HG03558 (cell line): ENCODE measurements at regions not wholly inside any gene's neighbourhood (a gene's known extent, or its start where the extent isn't known, plus 50 kb on each side); places are given as distances from the start of the nearest gene placed in this dataset.

Experiments used
- ATAC-seq: cut with Tn5 transposase; IDR thresholded peaks from one replicate; pipeline ENCODE4 v1.9.1; 2021; ENCODE audit warnings: moderate number of reproducible peaks; ENCODE audit not compliant: unreplicated experiment; ENCODE audit errors: extremely low read depth

DNA sequence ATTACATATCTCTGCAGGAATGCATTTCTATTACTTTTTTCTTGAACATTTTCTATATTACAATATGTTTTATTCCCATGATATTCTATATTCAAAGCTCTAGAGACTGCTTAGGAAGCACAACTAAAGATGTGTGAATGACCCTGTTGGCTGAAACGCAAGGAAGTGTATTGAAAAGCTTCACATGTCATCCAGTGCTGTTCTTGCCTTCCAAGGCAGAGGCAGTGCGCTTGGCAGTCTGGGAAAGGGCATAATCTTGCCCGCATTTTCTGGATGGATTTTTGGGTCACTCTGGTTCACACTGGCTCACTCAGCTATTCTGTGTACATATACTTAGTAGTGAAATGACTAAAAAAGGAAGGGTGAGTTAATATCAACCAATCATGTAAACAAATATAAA lies 262.4 kb downstream of the PTPRC start:
- ATAC-seq: no peak

DNA sequence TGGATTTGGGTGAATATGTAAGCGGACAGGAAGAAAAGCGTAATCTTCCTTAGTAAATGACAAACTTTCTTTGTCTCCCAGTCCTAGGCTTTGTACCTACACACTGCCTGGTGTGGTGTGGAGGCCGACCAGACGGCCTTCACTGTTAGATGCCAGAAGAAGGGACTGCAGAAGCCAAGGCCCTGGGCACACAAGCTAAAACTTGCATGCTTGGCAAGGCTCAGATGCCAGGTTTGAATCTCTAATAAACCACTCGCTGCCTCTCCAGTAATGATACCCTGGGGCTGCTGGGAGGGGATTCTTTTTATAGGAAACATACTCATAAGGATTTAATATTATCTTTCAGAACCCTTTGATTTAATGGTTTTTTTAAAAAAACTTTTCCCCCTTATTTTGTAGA lies 263.8 kb downstream of the PTPRC start:
- no peak for ATAC-seq

DNA sequence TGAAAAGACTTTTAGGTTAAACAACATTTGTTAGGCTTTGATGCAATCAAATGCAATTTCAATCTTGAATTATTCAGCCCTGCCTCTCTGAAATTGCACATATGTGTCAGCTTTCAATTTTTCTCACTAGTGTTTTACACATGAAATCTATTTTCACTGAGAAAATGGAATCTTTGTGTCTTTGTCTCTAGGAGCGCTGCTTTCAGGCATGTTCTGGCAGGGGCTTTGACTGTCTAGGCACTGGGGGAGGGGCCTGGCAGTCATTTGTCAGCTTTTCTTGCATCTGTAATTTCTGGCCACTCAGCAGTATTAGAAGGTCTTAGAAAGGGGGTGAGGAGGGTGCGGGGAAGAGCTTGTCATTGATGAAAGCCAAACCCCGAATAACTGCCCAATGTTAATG lies 264.4 kb downstream of the PTPRC start:
- no peak for ATAC-seq

DNA sequence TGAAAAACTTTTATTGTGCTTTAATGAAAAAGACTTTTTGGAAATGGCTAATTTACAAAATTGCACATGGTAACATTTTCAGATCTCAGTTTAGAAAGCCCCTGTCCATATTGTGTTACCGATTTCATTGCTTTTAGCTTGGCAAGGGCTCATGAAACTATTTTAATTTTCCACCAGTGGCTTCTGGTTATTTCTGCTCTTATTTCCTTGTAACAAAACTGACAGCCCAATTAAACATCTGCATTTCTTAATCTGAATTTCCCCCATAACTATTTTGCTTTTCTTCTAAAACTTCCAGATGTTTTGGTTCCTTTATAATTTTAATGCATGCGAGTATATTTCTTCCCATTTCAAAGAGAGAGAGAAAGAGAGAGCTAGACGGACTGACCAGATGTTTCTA lies 264.8 kb downstream of the PTPRC start:
- no peak for ATAC-seq

DNA sequence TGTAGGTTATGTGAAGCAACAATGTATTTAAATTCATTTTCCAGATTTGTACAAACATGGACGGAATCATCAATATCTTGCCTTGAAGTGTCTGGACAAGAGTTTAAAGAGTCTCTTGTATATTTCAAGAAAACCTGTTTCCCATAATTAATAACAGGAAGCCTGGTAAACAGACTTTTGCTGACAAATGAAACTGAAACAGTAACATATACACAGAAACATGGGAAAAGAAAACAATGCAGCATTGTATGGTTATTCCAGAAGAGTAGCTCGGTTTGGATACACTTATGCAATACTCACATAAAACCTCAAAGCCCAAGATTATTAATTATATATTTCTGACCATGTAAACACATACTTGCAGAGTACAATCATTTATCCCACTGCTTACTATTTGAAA lies 265.5 kb downstream of the PTPRC start:
- no peak for ATAC-seq

DNA sequence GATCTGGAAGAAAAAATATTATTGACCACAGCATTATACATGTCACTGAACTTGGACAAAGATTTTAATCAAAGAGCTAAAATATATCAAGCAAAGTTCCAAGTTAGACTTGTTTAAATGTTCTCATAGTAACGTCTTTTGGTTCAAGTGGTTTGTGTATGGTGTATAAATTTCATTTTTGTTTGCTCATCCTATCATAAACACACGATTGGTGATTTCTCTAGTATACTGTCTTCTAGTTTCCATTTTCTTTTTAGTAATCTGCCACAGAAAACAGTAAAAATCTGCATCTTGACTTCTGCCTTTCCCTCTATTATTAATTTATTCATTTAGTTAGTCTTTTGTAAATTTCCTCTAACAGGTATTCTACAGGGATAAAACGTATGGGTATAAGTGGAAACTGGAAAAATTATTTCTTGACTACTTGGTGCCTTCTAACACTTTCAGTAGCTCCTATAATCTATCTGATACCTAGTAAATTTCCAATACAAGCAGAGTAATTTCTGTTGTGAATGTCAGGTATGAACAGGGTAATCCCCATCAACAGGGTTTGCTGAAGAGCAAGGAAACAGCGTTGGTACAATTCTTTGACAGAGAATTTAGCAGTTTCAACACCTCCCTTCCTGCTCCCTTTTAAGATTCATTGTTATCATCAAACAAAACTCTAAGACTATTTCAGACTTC lies 268.0 kb downstream of the PTPRC start:
- no peak for ATAC-seq

DNA sequence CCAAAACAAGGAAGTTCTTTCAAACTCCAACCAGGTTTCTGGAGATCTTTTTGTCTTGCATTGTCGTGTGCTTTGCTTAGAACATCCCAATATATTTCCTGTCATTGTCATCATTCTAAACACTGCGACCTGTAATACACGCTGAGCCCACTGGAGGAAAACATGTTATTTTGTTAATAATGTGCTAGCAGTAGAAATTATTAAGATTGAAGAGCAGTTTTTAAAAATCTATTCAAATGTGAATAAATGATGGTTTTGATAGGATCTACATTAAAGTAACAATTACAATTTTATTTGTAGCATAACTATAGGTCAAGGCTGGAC lies 268.5 kb downstream of the PTPRC start:
- no peak for ATAC-seq

DNA sequence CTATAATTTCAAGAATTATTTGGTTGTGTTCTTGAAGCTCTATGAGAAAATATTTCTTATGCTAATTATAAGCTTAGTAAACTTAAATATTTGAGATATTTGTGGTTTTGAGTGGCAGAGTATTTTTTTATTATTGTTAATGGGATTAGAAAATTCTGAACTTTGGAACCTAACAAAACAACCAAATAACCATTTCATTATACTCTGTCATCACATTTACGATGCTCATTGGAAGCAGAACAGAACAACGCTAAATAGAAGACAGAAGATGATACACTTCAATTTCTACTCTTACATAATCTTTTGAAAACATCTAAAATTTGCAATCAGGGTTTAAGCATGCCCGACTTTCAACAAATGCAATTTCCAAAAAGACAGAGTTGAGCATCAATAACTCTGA lies 270.2 kb downstream of the PTPRC start:
- ATAC-seq: no peak

DNA sequence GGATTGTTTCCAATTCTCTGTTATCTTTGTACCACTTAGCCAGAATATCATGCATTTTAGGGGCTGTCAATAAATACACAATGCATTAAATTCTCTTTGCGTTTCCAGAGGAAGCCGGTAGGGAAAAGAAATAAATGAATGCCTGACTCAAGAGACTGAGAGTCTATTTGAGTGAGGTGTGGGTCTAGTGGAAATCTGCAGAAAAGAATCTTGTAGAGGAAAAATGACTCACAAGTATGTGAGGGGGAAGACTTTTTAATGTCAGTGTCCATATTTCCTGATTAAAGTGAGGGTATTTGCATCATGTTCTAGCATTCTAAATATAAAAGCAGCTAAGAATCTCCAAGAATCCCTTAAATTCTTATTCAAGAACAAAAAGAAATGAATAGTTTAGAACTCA lies 271.1 kb downstream of the PTPRC start:
- ATAC-seq: no peak

DNA sequence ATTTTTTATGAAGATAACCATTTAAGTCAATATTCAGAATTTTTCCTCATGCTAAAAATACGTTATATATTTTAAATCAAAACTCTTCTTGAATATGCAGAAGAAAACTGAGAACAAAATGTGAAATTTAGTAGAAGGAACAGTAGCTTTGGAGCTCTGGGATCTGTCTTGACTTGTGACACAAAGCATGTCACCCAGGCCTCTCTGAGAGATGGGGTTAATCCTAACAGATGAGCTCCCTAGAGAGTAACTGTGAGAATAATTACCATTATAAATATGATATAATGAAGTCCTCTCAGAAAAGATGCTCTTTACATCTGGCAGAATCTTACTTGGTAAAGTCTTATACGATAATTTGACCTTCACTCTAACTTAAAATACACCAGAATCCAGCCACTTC lies 272.0 kb downstream of the PTPRC start:
- ATAC-seq: no peak

DNA sequence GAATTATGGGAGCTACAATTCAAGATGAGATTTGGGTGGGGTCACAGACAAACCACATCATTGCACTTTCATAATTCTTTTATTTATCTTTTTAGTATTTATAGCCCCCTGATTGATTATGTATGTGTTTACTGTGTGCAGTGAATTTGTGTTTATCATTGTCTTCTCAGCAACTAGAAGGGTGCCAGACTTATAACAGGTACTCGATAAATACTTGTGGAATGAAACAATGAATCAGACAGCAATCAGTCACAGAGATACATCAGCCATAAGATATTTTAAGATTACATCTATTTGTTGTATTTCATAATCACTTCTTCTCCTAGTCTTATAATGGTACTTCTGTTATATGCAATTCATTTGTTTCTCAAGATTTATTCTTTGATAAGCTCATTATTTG lies 273.2 kb downstream of the PTPRC start:
- no peak for ATAC-seq

DNA sequence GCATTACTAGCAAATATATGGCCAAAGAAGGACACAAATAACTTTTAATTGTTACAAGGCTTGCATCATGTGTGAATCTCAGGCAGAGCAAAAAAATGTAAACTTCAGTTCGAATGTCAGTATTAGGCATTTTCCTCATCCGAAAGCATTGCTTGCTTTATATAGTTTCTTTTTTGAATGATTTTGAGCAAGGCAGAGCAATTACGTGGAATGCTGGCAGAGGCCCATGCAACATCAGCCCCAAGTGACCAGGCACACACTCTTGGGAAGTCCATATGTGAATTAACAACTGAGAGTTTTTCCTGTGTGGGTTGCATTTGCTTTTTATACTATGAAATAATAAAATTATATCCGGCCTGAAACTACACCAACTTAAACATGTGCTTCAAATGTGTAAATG lies 274.8 kb downstream of the PTPRC start:
- no peak for ATAC-seq

DNA sequence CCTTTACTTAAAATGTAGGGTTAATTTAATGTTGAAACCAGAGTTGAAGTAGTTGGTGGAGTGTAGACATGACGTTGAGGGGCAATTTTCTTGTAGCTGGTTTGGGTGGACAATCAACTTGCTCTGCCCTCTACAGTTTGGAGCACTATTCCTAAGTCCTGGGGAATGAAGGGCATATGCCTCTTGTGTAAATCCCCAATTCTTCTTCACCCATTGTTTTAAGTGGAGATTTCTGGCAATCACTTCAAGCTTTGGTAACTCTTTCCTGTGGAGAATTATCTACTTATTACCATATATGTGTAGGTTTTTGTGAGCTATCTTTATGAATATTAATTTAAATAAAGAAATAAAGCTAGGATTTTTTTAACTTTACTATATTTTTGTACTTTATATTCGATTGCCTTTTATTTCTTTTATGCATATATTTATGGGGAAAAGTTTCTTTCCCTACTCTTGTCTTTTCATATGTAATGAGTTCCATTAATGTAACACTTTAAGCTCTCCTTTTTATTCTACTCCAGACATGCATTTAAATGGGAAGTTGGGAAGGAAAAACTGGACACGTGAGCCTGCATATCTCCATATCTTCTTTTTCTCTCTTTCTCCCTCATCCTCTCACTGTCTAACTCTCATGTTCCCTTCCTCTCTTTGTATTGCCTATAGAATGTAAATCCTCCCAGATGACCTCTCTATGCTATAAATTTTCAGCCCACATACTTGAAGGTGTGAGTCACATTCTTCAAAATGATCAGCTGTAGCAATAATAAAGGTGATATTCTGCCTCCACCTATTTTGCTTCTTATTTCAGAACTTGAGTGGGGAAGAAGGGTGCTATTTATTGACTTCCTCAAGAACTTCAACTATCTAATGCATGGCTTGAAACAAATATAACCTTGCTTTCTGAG lies 276.7 kb downstream of the PTPRC start:
- no peak for ATAC-seq

DNA sequence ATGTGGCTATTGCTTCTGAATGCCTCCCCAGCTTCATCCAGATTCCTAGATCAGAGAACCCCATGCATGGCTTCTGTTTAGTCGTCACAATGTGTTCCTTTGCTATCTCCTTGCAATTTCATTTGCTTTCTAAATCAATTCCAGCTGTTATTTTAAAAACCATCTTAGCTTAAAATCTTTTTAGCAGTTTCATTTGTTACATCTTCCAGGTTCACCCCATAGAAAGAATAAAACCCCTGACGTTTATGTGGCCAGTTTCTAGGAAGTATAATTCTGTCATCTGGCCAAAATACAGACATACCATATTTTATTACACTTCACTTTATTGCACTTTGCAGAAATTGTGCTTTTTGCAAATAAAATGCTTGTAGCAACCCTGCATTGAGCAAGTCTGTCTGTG lies 278.4 kb downstream of the PTPRC start:
- ATAC-seq: no peak

DNA sequence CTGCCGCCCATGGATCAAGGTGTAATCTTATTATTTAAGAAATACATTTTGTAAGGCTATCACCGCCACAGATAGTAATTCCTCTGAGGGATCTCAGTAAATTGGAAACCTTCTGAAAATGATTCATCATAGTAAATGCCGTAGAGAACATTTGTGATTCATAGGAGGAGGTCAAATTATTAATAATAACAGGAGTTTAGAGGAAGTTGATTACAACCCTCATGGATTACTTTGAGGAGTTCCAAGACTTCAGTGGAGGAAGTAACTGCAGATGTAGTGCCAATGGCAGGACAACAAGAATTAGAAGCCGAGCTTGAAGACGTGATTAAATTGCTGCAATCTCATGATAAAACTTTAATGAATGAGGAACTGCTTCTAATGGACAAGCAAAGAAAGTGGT lies 280.1 kb downstream of the PTPRC start:
- no peak for ATAC-seq

DNA sequence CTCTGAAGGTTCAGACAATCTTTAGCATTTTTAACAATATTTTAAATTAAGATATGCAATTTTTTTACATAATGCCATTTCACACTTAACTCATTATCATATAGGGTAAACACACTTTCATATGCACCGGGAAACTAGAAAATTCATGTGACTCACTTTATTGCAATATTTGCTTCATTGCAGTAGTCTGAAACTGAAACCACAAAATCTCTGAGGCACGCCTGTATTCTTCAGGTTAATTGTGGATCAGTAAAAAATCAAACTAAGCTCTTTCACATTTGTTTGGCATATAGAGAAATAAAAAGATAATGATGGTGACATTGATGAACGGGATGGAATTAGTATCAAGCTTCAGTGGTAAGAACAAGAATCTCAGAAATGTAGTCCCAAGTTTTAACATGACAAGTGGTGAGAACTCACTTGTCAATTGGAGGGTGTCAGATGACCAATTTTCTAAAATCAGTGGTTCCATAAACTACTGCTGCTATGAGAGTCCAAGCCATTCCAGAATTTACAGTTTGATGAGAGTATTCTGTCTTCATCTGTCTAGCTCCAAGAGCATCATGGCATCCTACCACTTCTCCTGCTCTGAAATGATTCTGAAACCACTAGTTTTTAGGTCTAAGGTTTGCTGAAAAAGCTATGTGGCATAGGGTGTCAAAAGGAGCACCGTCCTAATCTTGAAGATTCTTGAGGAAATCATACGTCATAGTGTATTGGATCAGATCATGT lies 281.0 kb downstream of the PTPRC start:
- peak; percentile 36 for ATAC-seq

DNA sequence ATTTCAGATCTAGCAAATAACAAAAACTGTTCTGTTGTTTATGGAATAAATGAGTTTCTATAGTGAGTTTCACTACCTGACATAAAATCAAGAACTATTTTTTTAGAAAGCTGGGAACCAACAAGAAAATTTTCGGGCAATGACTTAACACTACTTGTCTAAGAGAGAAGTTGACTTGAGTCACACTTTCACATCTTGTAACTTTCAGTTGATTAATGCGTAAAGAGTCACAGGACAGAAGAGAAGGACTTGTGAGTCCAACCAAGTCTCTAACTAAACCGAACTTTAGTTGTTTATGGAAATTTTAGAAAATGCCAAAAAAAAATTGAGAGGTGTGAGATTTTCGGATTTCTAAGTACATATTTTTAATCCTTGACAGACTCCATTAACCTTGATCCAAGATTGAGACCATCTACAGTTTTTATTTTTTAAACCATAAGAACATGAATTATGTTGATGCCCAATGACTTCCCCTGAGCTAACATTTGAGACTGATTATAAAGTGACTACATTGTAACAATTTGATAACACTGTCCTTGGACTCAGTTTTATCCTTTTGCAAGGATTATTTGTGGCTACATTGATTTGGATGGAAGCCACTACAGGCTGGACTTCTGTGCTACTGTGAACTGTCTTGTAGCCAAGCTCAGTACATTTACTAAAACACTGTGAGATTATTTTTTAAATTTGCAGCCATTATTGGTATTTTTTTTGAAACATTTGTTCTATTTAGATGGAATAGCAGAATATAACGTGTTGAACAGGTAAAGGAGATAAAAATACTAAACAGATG lies 284.0 kb downstream of the PTPRC start:
- ATAC-seq: peak; percentile 63

DNA sequence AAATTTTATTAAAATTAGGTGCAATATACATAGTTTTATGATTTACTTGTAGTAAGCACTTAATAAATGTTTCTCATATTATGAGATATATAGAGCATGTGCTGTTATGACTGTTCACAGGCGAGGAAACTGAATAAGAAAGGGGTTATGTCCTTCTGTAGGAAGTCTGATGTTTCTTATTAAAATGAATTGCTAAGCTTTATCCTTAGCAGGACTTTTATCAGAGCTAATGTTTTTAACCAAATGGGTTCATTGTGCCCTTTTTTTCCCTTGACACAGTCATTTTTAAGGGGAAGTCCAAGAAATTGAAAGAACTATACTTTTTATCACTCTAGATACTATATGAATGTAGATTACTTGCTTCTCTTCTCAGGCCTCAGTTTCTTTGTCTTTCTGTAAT lies 285.2 kb downstream of the PTPRC start:
- no peak for ATAC-seq

DNA sequence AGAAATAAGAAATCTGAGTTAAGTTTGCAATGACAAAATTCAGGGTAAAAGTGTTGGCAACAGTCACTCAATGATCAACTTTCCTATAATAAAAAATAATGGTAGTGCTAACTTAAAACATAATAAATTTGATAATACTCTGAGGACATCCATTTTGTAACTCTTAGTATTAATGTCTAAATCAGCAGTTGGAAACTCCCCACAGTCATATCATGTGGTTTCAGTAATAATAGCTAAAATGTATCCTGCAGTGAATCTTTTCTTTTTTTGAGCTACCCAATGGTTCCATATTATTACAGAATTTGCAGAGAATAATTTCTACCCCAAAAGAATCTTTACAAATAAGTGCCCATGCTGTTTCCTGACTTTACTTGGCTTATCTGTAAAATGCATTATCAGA lies 286.7 kb downstream of the PTPRC start:
- ATAC-seq: no peak

DNA sequence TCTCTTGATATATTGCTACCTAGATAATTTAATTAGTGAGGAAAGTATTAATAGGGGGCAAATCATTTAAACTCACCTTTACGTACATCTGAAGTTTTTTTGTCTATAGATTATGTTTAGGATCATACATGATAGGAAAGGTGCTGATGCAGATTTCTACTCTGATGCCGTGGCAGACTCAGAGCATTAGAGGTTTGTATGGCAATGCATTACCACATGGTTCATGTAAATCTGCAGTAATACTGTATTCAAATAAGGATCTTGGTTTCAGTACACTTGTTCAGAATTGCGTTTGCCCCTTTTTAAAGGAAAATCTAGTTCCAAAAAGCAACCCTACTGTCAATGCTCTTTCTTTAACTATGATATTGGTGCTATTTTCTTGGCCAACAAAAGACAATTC lies 288.3 kb downstream of the PTPRC start:
- ATAC-seq: no peak
